ENCODE measurements at regions not wholly inside any gene's neighbourhood (a gene's known extent, or its start where the extent isn't known, plus 50 kb on each side); places are given as distances from the start of the nearest gene placed in this dataset.

DNA sequence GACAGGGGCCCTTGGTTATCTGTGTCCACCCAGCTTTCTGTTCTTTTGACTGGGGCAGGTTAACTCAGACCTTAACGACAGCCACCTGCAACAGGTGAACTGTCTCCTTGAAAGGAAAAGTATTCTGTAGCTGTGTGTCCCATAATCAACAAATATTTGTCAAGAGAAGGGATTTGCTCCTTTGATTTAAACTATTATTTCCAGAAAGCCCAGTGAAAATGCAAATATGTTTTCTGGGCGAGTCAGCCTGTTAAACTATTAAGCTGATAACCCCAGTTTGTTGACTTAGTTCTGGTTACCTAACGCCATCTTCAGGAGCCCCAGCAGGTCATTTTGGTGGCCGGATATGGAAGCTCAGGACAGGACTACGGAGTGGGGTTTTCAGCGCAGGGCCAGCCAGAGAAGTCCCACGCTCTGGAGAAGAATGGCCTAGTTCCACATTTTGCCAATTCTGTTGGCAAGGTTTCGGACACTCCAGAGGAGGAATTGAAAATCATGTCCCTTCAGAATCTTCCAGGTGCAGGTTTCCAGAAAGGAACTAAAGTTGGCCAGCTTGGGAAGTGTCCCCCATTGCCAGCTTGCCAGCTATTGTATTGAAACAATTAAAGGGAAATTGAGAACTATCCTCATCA lies 54.5 kb downstream of the ADRA2A start:
- intact Hi-C loops (cut with DNase I) = no loop called here
- no peak for DNase-seq (ENCODE audit: low spot score)

- intact Hi-C loops (cut with DNase I) = no loop called here
- no peak for DNase-seq (ENCODE audit: low spot score)
Measured at GRCh38 chr10:111137007-111137406, 60.2 kb downstream of the ADRA2A start.

GRCh38 chr10:111137587-111137986 lies 60.8 kb downstream of the ADRA2A start:
- DNase-seq (ENCODE audit: low spot score) = no peak
- intact Hi-C loops (cut with DNase I) = no loop called here

DNA sequence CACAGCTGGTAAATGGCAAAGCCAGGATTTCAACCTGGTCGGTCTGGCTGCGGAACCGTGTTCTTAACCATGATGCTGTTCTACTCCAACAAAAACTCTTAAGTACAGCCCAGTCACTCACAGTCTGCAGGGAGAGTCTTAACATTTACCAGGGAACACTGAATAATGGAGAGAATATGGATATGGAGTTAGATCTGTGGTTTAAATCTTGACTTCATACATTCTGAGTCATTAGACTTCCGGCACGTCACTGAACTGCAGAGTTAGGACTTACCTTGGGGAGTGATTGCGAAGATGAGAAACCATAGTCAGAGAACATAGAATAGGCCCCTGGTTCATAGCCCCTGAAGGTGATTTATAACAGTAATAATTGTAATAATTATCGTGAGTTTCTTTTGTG lies 61.7 kb downstream of the ADRA2A start:
- no peak for DNase-seq (ENCODE audit: low spot score)
- intact Hi-C loops (cut with DNase I) = no loop called here

- no peak for DNase-seq (ENCODE audit: low spot score)
- intact Hi-C loops (cut with DNase I) = no loop called here
Measured at GRCh38 chr10:111139567-111139966, 62.7 kb downstream of the ADRA2A start.

- DNase-seq (ENCODE audit: low spot score) = no peak
- intact Hi-C loops (cut with DNase I) = no loop called here
Measured at GRCh38 chr10:111142092-111142768, 65.4 kb downstream of the ADRA2A start.

GRCh38 chr10:111146025-111146640 lies 69.3 kb downstream of the ADRA2A start:
- intact Hi-C loops (cut with DNase I) = no loop called here
- no peak for DNase-seq (ENCODE audit: low spot score)

- DNase-seq (ENCODE audit: low spot score) = no peak
- intact Hi-C loops (cut with DNase I) = no loop called here
Measured at GRCh38 chr10:111148025-111148424, 71.2 kb downstream of the ADRA2A start.

- intact Hi-C loops (cut with DNase I) = no loop called here
- DNase-seq (ENCODE audit: low spot score) = no peak
Measured at GRCh38 chr10:111148440-111148839, 71.6 kb downstream of the ADRA2A start.

- intact Hi-C loops (cut with DNase I) = no loop called here
- DNase-seq (ENCODE audit: low spot score) = no peak
Measured at GRCh38 chr10:111150691-111151090, 73.9 kb downstream of the ADRA2A start.

- no peak for DNase-seq (ENCODE audit: low spot score)
- intact Hi-C loops (cut with DNase I) = no loop called here
Measured at GRCh38 chr10:111151595-111152307, 74.9 kb downstream of the ADRA2A start.

DNA sequence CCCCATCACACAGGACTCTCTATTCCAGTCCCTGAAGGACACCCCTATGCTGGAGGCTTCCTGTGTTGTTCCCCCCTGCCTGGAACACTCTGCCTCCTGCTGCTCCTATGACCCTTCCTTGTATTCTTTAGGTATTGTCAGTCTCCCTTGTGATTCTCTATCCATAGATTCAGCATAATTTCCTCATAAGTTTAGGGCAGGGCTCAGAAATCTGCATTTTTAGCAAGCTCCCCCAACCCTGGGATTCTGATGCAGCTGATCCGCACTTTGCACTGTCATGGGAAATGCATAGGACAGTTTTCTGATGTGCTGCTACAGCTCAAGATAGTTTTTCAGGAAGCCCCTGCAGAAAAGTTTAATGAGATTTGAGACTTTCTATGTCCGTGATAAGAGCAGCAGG lies 79.9 kb downstream of the ADRA2A start:
- DNase-seq (ENCODE audit: low spot score) = no peak

DNA sequence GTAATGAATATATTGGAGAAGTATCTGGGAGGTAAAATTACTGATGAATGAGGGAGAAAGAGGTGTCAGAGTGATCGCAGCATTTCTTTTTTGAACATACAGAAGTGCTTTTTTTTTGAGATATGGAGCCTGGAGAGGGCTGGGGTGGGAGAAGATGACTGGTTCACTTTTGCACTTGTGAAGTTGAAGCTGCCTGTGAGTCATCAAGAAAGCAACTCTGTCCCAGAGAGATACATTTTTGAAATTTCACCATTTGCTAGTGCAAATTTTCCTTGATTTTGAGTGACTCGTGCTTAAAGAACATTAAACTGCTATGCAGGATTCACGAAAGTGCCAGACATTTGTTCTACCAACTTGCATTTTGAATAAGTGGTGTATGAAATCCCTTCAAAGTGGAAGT lies 81.8 kb downstream of the ADRA2A start:
- DNase-seq (ENCODE audit: low spot score) = no peak
- intact Hi-C loops (cut with DNase I) = no loop called here

More for the DNA sequence above, 79.9 kb downstream of the ADRA2A start:
- intact Hi-C loops (cut with DNase I) = no loop called here

DNA sequence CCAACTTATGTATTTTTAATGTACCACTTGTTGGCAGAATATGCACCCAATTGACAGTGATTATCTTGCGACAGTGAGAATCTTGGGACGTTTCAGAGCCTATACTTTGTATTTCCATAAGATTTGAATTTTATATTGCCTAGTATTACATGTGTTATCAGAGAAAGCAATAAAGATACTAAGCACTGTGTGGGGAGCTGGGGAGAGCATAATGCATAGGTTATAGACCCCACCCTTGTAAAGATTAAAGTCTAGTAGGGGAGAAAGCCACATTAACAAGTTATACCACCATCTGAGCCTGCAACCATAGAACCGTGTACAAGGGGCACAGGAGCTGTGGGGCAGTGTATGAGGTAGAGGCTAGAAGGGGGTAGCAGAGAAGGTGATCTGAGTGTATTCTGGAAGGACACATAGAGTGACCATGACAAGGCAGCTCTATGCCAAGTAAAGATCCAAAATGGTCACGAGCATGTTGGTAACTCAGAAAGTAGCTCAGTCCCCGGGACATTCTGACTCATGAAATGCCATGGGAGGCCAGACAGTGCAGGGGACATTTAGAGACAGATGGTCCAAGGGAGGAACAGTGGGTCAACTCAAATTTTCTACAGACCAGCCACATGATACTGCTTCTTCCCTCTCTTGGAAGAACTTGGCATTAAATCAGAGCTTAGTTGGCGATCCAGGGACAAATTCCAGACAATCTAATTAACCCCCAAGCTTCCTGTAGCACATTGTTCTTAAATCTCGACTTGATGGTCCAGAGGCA lies 84.5 kb downstream of the ADRA2A start:
- no peak for DNase-seq (ENCODE audit: low spot score)
- intact Hi-C loops (cut with DNase I) = no loop called here

DNA sequence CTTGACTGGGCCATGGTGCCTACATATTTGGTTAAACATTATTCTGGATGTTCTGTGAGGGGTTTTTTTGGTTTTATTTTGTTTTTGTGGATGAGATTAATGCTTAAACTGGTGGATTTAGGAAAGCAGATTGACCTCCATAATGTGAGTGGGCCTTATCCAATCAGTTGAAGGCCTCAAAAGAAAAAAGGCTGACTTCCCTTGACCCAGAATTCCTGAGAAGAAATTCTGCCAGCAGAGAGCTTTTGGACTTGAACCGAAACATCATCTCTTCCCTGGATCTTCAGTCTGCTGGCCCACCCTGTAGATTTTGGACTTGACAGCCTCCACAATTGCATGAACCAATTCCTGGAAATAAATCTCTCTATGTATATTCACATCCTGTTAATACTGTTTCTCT lies 94.4 kb downstream of the ADRA2A start:
- intact Hi-C loops (cut with DNase I) = no loop called here
- DNase-seq (ENCODE audit: low spot score) = no peak

GRCh38 chr10:111175787-111176186 lies 99.0 kb downstream of the ADRA2A start:
- intact Hi-C loops (cut with DNase I) = no loop called here
- no peak for DNase-seq (ENCODE audit: low spot score)

DNA sequence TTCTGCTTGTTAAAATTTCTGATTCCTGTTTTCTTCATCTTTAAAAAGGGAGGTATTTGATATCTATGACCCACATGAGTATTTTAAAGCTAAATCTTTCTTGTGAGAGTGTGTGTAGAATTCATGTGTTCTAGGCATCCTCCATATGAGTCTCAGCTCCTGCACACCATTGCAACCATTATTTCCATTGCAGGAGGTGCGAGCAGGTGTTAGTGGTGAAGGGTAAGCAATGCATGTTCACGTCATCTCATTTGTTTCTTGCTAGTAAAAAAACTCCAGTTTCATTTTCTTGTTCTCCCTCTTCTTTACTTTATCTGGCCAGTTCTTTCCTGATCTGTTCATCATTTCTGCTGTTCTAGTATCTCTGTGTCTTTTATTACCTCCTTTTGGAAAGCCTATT lies 100.5 kb downstream of the ADRA2A start:
- intact Hi-C loops (cut with DNase I) = no loop called here
- no peak for DNase-seq (ENCODE audit: low spot score)

DNA sequence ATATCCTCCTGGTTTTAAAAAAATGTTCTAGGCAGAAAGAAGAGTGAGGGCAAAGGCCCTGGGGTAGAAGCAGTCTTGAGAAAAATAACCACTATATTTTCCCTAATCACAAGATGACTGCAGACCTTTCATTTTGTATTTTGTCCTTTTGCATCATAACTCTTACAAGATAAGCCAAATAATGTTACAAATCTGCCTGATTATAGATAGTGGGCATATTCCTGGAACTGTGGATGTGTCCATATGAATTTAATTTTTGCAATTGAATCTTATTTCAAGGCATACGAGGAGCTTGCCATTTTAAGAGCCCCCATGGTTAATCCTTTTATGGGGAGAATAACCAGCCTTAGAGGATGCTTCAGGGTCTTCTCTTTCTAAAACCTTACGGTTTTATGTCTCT lies 102.7 kb downstream of the ADRA2A start:
- DNase-seq (ENCODE audit: low spot score) = no peak
- intact Hi-C loops (cut with DNase I) = no loop called here

DNA sequence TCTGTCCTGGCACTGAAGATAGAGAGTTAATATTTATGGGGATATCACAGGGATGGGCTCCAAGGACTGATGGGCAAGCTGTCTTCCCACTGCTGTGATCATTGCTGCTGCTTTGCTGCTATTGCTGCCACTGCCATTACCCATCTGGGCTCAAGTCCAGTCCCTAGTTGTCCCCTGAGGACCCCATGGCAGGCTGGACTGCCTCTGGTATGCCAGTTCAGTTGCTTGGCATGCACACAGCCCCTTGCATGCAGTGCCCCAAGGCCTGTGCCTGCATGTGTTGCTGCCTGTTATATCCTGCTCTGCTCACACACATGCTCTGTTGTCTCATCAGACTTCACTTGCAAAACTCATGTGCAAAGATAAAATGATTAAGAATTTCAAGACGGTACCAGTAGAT lies 109.5 kb downstream of the ADRA2A start:
- no peak for DNase-seq (ENCODE audit: low spot score)
- intact Hi-C loops (cut with DNase I) = no loop called here

GRCh38 chr10:111187096-111187495 lies 110.3 kb downstream of the ADRA2A start:
- DNase-seq (ENCODE audit: low spot score) = no peak
- intact Hi-C loops (cut with DNase I) = no loop called here
